G401.6 (cell line): ENCODE measurements at regions not wholly inside any gene's neighbourhood (a gene's known extent, or its start where the extent isn't known, plus 50 kb on each side); places are given as distances from the start of the nearest gene placed in this dataset.
"Not testable (repeated sequence)": the region's sequence is repeated elsewhere in the genome, so short reads cannot be mapped to it uniquely, and the experiment has no call there.

Experiments used
- FAIRE-seq: peaks from 2 replicates; lab custom pipeline; 2012; peaks lifted over from hg19 to GRCh38; lab: Jason Lieb, UNC

DNA sequence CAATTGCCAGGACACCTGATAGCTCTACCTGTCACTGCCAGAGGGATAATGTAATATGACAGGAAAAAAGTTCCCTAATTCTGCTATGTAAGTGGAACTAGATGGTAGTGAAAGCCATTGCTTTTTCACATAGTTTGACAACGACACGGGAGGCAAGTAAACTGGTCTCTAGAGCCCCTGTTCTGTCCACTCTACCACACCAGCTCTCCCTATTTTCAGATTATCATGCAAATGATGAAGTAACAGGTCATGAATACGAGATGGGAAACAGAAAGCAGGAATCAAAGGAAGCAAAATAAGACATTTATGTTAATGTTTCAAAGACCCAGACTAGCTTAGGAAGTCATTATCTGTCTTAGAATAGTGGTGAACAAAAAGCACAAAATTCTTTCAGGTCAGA, 56.2 kb downstream of the TAF11L14 start:
- no peak for FAIRE-seq

- no peak for FAIRE-seq
Observed at GRCh38 chr5:17691762-17692161, 57.5 kb downstream of the TAF11L14 start.

DNA sequence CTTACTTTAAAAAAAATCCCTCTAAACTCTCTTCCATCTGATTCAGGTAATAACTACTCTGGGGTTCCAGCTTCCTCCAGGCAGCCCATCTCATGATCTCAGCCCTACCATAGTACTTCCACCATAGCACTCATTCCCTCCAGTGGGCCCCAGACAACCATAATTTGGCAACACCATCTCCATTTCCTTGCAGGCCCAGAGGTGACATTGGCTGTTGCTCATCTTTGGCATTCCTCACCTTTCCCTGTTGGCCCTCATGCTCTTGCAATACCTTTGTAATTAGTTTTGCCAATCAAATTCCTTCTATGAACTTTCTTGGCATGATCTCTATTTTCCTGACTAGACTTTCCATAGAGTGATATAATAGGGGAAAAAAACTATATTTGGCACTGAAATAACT, 60.1 kb downstream of the TAF11L14 start:
- no peak for FAIRE-seq

DNA sequence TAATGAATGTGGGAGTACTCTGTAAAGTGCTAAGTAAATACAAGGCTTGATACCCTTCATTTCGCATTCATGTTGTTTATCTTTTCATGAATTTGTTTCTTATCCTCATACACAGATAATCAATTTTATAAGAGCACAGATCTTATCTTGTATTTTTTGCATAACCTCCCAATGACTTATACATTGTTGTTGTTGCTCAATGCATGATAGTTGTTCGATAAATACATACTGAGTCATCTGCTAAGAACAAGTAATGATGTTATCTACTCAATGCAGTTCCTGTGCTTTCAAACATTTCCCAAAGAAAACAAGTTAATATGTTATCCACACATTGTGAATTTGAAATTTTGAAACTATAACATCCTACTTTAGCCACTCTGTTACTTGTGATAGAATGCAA, 60.7 kb downstream of the TAF11L14 start:
- FAIRE-seq = no peak

DNA sequence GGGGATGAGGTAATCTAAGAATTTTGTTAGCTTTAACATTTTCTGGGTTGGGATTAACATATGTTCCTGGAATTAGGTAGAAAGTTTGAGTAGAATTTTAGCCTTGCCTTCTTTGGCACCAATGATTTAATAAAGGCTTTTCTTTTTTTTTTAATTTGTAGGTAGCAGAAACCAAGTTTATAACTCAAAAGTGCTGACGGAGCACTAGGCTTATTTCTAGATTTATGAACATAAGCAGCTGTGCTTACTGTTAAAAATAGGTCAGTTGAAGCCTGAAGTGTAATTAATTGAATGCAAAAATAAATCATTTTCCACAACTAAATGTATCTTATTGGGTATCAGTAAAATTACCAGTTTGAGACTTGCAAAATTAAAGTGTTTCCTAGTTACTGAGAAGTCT, 62.4 kb downstream of the TAF11L14 start:
- FAIRE-seq = no peak

GRCh38 chr5:17697671-17698070, 63.4 kb downstream of the TAF11L14 start:
- no peak for FAIRE-seq

DNA sequence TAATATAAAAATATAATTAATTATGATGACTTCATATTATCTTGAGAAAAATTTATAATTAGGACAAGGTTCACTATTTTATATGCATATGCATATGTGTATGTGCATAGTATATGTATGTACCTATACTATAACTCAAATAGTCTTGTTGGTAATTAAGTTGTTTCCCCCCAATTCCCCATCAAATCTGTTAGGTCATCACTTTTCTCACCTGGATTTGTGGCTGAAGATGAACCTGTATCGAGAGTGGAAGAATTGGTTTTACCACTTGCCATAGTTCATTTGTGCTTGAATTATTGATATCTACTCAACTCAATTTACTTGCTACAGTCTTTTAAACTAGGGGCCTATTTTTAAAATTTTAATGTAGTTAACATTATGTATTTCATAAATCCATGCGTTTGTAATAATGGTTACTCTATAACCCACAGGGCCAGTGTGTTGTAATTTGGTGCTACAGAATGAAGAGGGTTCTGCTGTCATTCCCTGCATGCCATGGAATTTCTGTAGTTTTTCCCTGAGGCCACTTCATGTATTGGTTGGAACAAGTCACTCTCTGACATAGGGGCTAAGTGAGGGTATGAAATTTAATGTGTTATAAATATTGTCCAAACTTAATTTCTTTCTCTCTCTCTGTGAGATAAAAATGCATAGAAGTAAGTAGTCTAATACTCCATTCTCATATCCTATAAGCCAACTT, 74.9 kb downstream of the TAF11L14 start:
- no peak for FAIRE-seq

- no peak for FAIRE-seq
Observed at GRCh38 chr5:17713301-17713700, 79.0 kb downstream of the TAF11L14 start.

DNA sequence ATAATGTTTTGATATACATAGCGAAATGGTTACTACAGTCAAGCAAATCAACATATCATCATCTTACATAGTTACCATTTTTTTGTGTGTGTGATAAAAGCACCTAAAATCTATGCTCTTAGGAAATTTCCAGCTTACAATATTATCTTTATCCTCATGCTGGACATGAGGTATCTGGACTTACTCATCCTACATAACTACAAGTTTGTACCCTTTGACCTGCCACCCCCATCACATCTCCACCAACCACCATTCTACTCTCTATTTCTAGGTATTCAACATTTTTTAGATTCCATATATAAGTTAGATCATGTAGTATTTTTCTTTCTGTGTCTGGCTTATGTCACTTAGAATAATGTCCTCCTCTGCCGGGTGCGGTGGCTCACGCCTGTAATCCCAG, 79.9 kb downstream of the TAF11L14 start:
- no peak for FAIRE-seq

GRCh38 chr5:17719592-17719991, 85.3 kb downstream of the TAF11L14 start:
- FAIRE-seq = no peak

GRCh38 chr5:17720071-17720470, 85.8 kb downstream of the TAF11L14 start:
- FAIRE-seq = no peak

DNA sequence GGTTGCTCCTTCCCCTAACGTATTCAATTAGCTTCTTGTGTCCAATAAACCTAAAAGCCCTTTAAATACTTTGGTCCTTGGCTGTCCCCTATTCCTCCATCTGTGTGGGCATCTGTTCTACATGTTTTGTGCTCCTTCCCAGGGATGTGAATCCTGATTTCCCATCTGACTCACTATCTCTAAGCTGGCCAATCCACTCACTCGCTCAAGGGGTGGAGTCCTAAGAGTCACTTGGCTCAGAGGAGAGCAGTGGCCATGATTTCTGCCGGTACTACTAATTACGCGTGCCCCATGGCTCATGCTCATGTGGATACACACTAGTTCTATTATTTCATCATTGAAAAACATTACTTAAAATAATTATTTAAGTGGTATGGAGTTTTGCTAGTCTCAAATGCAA, 89.6 kb downstream of the TAF11L14 start:
- no peak for FAIRE-seq

DNA sequence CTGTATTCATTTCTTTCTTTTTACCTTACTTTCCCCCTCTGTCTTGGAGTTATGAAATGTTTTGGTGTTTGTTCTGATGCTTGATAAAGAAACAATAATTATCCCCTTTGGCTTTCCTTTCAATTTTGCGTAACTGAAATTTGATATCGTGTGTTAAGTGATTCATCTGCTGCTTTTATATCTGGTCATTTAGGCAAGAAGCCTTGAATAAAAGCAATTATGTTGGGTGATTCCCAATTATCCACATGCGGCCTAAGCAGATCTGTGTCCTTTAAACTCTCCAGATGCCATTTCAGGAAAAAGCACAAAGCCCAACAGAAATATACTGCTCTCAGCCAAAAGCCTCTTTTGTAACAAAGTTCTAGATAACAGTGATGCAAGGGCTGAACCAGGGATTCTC, 92.8 kb downstream of the TAF11L14 start:
- no peak for FAIRE-seq

DNA sequence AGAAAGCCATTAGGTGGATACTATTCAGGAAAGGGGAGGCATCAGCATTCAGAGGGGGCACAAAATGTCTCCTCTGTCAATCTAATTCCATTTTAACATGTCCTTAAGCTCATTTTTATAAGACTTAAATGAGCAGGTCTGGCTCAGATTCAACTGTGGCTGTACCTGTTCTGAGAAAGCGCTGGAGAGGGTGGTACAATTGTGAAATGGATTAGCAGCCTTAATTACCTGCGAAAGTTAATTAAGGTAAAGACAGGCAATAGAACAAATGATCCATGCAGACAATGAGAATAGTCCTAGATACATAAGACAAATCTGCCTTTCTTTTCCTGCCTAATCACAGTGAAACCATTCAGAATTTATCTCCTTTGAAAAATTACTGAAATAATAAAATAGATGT, 96.2 kb downstream of the TAF11L14 start:
- FAIRE-seq = no peak

DNA sequence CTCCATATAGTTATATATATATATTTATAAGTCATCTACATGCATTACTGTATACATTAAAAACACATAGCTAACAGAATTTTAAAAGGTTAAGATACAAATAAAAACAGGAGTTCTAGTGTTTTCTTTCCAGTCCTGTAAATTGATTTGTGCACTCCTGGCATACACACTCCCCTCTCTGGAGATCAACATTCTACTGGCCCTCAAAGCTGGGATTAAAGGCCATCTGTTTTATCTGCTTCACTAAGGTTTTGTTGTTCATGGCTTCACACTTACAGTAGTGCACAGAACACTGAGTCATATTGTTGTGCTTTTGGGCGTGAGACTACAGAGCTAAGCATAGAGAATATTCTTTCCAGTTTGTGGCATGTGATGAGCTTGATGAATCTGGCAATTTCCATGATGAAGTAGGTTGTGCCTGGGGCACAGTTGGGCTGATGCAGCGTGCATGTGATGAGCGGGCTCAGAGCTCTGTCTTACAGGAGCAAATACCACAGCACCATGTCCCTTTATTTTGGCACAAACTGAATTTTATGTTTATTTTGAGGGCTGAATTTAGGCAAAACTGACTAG, 98.2 kb downstream of the TAF11L14 start:
- FAIRE-seq = no peak

- no peak for FAIRE-seq
Observed at GRCh38 chr5:17734011-17734410, 99.8 kb downstream of the TAF11L14 start.

DNA sequence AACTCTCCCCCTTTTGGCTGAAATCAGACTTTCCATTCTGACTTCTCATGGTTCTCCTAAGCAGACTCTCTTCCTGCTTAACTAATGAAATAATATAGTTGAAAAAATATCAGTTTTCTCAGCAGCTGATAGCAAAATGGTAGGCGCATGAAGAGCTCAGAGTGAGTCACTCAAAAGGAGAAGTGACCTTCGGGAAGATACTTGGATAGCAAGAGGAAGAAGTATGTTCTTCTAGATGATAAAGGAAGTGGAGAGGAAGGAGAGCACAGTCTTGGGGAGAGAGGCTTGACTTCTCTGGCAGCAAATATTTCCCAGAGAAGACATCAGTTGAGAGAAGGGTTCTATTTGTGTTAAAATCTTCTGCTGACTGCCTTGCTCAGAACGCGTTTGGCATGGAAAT, 101.5 kb downstream of the TAF11L14 start:
- no peak for FAIRE-seq

- FAIRE-seq = no peak
Observed at GRCh38 chr5:17737092-17737491, 102.8 kb downstream of the TAF11L14 start.

GRCh38 chr5:17738446-17738845, 104.2 kb downstream of the TAF11L14 start:
- no peak for FAIRE-seq

- no peak for FAIRE-seq
Observed at GRCh38 chr5:17743580-17744435, 109.5 kb downstream of the TAF11L14 start.

GRCh38 chr5:17748201-17748600, 113.9 kb downstream of the TAF11L14 start:
- no peak for FAIRE-seq

- FAIRE-seq = no peak
Observed at GRCh38 chr5:17748941-17749340, 114.7 kb downstream of the TAF11L14 start.

DNA sequence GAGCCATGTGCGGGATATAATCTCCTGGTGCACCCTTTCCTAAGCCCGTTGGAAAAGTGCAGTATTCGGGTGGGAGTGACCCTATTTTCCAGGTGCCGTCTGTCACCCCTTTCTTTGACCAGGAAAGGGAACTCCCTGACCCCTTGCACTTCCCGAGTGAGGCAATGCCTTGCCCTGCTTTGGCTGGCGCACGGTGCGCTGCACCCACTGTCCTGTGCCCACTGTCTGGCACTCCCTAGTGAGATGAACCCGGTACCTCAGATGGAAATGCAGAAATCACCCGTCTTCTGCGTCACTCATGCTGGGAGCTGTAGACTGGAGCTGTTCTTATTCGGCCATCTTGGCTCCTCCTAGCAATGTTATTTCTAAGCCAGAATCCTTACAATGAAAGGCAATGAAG, 121.1 kb downstream of the TAF11L14 start:
- FAIRE-seq = not testable (repeated sequence)

GRCh38 chr5:17761326-17761725, 127.1 kb downstream of the TAF11L14 start:
- FAIRE-seq = no peak
